WI38 (cell line): ENCODE measurements at regions not wholly inside any gene's neighbourhood (a gene's known extent, or its start where the extent isn't known, plus 50 kb on each side); places are given as distances from the start of the nearest gene placed in this dataset.

Source experiments
- H3K4me3 ChIP-seq: 2 replicates; pipeline ENCODE4 v1.5.1; 2011; ENCODE audit warnings: low read depth, mild to moderate bottlenecking, control low read depth, low read length
- TF ChIP-seq, protein P1 (sequence below): IDR thresholded peaks from 2 replicates; pipeline ENCODE4 v1.5.1; 2012; ENCODE audit warnings: low read depth, mild to moderate bottlenecking, control low read depth, low read length

DNA sequence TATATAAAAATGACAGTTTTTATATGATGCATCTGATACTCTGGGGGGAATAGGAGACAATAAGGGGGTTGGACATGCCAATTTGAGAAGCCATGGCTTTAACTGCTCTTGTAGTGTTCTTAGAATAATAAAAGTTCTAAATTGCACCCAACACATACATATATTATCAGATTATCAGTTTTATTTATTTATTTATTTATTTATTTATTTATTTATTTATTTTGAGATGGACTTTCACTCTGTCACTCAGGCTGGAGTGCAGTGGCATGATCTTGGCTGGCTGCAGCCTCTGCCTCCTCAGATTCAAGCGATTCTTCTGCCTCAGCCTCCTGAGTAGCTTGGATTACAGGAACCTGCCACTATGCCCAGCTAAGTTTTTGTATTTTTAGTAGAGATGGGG is 356.8 kb downstream of the TLL1 start:
- no peak overlapping the region for H3K4me3 ChIP-seq
- TF ChIP-seq, protein P1, sequence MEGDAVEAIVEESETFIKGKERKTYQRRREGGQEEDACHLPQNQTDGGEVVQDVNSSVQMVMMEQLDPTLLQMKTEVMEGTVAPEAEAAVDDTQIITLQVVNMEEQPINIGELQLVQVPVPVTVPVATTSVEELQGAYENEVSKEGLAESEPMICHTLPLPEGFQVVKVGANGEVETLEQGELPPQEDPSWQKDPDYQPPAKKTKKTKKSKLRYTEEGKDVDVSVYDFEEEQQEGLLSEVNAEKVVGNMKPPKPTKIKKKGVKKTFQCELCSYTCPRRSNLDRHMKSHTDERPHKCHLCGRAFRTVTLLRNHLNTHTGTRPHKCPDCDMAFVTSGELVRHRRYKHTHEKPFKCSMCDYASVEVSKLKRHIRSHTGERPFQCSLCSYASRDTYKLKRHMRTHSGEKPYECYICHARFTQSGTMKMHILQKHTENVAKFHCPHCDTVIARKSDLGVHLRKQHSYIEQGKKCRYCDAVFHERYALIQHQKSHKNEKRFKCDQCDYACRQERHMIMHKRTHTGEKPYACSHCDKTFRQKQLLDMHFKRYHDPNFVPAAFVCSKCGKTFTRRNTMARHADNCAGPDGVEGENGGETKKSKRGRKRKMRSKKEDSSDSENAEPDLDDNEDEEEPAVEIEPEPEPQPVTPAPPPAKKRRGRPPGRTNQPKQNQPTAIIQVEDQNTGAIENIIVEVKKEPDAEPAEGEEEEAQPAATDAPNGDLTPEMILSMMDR: no peak

DNA sequence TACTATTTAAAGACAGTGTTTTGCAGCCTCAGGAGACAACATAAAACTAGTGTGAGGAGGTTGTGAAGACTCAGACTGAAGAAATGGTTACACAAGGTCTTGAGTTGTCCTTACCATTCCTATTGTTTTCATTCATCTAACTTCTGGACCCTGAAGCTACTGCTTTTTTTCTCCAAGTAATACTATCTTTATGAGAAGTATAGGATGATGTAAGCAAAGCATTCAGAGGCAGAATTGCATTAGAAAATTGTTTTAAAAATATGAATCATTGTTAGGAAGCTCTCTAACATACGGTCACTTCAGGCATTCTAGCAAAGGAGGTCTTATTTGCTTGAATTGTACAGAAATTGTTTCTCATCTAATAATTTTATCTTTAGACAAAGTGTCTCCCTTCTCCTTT is 357.8 kb downstream of the TLL1 start:
- no peak overlapping the region for H3K4me3 ChIP-seq
- TF ChIP-seq, protein P1: no peak

DNA sequence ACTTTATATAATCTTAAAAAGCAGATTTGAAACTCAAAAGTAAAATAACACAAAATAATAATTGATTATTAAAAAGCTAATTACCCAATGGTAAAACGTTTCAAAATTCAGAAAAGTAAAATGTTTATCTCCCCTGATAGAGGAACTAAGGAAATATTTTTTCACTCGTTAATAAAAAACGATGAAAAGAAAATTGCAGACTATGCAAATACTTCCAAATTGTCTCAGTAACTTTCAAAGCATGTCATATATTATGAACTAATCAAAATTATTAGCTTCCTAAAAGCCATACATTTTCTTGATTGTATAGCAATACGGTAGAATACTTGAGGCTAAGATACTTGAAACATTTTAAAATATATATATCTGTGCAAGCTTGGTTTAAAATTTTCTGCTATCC is 366.3 kb downstream of the TLL1 start:
- H3K4me3 ChIP-seq: no peak overlapping the region
- TF ChIP-seq, protein P1: no peak

DNA sequence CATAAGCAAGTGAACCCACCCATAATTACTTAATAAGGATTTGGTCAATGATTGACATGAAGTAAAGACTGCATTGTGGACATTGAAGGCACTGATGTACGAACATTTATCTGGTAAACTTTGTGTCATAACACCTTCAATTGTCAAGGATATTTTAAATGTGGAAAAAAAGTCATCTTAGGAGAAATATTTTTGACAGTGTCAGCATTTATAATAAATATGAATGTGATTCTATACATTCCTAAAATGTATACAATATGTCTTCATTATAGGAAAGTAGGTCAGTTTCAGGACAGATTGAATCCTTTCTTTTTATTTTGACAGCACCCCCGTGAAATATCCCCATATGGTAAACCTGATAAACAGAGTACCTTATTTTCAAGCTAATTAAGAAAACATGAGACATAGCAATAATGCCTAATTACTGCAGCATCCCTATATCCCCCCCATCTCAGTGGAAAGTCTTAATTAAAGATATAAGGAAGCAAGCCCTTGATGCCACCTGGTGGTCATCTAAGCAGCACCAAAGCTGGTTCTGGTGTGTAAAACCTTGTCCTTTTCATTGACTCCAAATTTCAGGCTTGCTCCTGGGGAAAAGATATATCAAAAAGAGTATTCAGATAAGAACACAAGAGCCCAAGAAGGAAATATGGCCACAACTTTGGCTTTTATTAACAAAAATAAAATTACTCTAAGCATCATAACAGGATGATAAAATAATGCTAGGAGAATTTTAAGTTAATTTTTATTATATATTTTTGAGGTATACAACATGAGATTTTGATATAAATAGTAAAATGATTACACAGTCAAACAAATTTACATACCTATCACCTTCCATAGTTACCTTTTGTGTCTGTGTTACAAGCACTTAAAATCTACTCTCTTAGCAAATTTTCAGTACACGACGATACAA is 379.7 kb downstream of the TLL1 start:
- TF ChIP-seq, protein P1: no peak

DNA sequence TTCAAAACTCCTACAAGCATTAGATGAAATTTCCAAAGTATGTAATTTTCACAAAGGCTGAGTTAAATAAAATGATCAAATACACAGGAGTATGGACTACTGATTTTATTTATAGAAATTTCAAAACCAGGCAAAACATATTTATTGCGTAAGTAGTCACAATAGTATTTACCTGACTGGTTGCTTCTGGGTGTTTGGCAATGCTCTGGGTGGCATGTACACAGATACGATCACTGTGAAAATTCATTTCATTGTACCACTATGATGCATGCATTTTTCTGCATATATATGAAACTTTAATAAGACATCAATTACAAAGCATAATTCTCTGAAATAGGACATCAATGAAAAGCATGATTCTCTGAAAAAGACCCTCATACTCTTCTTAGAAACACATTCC is 384.2 kb downstream of the TLL1 start:
- TF ChIP-seq, protein P1: no peak
- H3K4me3 ChIP-seq: no peak overlapping the region

More for the DNA sequence above, 379.7 kb downstream of the TLL1 start:
- no peak overlapping the region for H3K4me3 ChIP-seq

DNA sequence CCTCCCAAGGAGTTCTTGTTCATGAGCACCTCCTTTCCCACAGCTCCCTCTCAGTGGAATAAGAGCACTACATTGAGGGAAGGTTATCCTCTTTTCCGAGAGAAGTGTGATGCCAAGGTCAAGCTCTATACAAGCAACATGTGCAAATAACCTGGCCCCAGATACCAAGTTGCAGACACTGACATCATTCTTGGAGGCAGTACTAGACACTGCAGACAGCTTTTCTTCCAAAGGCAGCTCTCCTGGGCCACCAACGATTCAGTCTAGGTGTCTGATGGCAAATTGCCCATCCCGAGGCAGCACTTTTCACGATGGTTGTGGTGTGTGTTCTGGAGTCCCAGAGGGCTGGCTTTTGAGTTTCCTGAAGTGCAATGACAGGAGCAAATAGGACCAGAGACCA is 384.9 kb downstream of the TLL1 start:
- H3K4me3 ChIP-seq: no peak overlapping the region
- TF ChIP-seq, protein P1: no peak

DNA sequence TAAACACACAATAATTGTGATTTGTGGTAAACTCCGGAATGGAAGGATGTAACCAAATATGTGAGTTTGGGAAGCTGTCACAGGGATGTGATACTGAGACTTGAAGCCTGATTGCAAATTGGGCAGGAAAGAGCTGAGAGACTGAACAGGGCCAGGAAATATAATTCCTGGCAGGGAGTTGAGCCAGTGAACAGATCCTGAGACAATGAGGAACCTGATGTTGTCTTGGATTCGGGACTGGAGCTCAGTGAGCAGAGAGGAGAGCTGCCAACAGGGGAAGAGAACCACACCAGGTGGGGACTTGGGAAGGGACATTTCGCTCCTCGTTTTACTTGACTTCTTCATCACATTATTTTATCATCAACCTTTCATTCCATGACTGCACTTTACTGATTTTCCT is 386.0 kb downstream of the TLL1 start:
- TF ChIP-seq, protein P1: no peak
- H3K4me3 ChIP-seq: no peak overlapping the region
